ENCODE measurements at regions not wholly inside any gene's neighbourhood (a gene's known extent, or its start where the extent isn't known, plus 50 kb on each side); places are given as distances from the start of the nearest gene placed in this dataset.

DNA sequence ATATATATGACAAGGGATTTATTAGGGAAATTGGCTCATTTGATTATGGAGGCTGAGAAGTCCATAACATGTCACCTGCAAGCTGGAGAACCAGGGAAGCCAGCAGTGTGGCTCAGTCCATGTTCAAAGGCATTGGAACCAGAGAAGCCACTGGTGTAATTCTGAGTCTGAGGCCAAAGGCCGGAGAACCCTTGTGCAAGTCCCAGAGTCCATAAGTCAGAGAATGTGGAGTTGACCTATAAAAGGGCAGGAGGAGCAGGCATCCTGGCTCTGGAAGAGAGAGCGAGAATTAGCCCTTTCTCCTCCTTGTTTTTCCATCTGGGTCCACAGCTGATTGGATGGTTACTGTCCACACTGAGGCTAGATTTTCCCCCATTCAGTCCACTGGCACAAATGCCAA, 319.8 kb downstream of the IGSF11 start:
- TF ChIP-seq, protein P1, sequence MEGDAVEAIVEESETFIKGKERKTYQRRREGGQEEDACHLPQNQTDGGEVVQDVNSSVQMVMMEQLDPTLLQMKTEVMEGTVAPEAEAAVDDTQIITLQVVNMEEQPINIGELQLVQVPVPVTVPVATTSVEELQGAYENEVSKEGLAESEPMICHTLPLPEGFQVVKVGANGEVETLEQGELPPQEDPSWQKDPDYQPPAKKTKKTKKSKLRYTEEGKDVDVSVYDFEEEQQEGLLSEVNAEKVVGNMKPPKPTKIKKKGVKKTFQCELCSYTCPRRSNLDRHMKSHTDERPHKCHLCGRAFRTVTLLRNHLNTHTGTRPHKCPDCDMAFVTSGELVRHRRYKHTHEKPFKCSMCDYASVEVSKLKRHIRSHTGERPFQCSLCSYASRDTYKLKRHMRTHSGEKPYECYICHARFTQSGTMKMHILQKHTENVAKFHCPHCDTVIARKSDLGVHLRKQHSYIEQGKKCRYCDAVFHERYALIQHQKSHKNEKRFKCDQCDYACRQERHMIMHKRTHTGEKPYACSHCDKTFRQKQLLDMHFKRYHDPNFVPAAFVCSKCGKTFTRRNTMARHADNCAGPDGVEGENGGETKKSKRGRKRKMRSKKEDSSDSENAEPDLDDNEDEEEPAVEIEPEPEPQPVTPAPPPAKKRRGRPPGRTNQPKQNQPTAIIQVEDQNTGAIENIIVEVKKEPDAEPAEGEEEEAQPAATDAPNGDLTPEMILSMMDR (IDR thresholded peaks at IDR 0.05), result no peak
- no peak overlapping the region for H3K27ac ChIP-seq

DNA sequence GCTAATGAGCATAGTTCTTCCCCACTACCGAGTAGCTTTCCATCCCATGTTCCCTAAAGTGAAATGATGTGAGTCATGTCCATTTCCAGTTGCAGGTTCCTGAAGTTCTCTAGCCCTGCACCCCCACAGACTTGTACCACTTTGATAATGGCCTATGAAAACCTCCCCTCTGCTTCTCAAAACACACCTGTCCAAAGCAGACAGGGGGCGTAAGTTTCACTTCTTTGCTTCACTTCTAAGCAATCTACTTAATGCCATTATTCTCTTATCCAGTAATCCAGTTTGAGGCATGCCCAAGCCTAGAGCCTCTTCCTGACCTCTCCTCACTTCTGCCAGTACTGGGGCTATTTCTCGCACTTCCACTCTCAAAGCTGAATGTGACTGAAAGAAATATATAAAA, 305.1 kb downstream of the IGSF11 start:
- no peak for DNase-seq (ENCODE audit: low spot score)
- TF ChIP-seq, protein P1 (IDR thresholded peaks at IDR 0.05), result no peak
- H3K4me3 ChIP-seq, result no peak overlapping the region
- H3K27ac ChIP-seq, result no peak overlapping the region

More for the DNA sequence above, 319.8 kb downstream of the IGSF11 start:
- H3K4me3 ChIP-seq, result no peak overlapping the region
- no peak for DNase-seq (ENCODE audit: low spot score)

DNA sequence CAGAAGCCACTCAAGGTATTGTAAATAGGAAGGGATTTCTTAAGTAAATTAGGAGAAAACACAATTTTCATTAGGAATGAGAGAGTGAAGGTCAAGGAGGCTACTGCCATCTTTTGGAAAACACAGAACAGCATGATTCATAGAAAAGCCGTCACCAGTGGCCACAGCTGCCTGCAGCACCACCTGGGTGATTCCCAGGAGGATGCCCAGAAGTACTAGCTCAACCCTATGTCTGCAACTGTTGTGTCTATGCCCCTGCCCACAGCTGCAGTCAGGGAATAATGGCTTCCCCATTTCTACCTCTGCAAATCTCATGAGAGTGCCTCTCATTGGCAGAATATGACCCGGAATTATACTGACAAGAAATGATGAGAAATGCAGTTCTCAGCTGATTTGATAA, 300.0 kb downstream of the IGSF11 start:
- H3K4me3 ChIP-seq, result no peak overlapping the region
- DNase-seq (ENCODE audit: low spot score), result no peak
- no peak overlapping the region for H3K27ac ChIP-seq
- TF ChIP-seq, protein P1 (IDR thresholded peaks at IDR 0.05), result no peak

DNA sequence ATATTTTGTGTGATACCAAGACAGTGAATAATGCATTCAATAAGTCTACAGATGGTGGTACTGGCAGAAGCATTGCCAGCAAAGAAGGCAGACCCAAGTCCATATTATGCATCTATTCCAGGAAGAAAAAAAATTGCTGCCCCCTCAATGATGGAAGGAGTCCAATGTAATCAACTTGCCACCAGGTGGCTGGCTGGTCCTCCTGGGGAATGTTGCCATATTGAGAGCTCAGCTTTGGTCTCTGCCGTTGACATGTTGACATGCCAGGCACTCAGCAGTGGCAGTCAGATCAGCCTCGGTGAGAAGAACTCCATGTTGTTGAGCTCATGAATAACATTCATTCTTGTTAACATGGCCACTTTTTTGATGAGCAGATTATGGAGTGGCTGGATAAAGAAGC, 298.5 kb downstream of the IGSF11 start:
- DNase-seq (ENCODE audit: low spot score), result no peak
- TF ChIP-seq, protein P1 (IDR thresholded peaks at IDR 0.05), result no peak
- H3K4me3 ChIP-seq, result no peak overlapping the region
- H3K27ac ChIP-seq, result no peak overlapping the region

DNA sequence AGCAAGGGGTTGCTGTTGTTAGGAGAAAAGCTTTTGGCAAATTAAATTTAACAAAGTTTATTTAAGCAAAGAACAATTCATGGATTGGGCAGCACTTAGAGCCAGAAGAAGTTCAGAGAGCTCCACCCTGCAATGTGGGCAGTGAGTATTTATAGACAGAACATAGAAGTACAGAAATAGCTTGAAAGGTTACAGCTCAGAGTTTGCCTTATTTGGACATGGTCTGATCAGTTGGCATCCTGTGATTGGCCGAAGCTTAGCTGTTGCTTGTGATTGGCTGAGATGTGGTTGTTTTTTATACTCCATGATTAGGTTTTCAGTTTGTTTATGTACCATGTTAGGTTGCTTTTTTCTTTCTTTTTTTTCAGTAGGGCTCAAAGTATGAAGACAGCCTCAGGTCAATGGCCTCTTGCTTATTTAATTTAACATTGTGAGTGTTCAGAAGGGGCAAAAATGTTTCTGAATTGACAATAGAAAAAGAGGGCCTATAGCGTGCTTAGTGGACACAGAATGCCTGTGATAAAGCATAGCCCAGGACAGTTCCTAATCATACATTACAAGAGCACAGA, 293.8 kb downstream of the IGSF11 start:
- Histone ChIP-seq H3K4me3 (no peak overlapping the region), H3K27ac (no peak overlapping the region)
- no peak for DNase-seq (ENCODE audit: low spot score)
- TF ChIP-seq, protein P1 (IDR thresholded peaks at IDR 0.05), result no peak

DNA sequence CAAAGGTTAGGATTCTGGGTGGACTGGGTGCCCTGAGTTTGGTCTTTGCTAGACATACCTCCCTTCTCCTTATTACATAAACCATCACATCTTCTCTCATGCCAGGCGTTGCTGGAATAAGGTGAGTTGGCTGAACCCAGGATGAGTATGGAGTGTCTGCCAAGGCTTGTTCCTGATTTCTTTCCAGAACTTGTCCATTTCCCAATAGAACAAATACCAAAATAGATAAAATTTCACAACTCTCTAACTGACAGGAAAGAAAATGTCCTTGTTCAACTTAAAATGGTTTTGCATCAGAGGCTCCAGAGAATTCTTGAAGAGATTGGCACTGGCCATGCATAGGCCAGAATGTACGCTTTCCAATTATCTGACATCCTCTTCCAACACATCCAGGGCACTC, 291.9 kb downstream of the IGSF11 start:
- no peak for DNase-seq (ENCODE audit: low spot score)
- H3K4me3 ChIP-seq, result no peak overlapping the region
- TF ChIP-seq, protein P1 (IDR thresholded peaks at IDR 0.05), result no peak
- H3K27ac ChIP-seq, result no peak overlapping the region

DNA sequence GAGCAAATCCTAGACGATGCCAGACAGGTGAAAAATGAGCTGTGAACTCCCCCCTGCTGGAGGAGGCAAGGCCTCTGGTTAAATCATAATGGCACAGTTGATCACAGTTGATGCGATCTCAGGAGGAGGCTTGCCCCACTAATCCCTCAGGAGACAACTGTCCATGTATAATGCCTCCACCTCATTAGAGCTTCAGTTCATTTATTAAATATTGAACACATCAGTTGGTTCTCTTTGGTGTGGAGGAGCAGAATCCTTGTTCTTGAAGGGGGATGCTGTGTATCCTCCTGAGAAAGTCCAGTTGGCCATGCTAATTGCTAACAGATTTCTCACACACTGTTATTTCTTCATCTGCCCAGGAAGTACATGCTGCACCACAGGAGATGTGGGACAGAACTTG, 290.5 kb downstream of the IGSF11 start:
- DNase-seq (ENCODE audit: low spot score), result no peak
- TF ChIP-seq, protein P1 (IDR thresholded peaks at IDR 0.05), result no peak
- Histone ChIP-seq H3K4me3 (no peak overlapping the region), H3K27ac (no peak overlapping the region)

All from coronary artery (tissue), 2 donors.